SK-N-SH treated with all-trans-retinoic acid at 6 μM for 48 hours (cell line): ENCODE measurements at regions not wholly inside any gene's neighbourhood (a gene's known extent, or its start where the extent isn't known, plus 50 kb on each side); places are given as distances from the start of the nearest gene placed in this dataset.

Experiments
- CSRNP3 ChIP-seq: fragments of 250-450 bp; sonication (Bioruptor Pico); IDR thresholded peaks from 2 replicates; pipeline ENCODE4 v1.5.1; 2021; ENCODE audit warnings: mild to moderate bottlenecking, moderate library complexity
- ZNF565 ChIP-seq: fragments of 450-650 bp; formaldehyde crosslinking; conservative IDR thresholded peaks from 2 replicates; pipeline ENCODE4 v1.5.0; 2020; ENCODE audit warnings: low read depth, mild to moderate bottlenecking, moderate library complexity
- ZNF70 ChIP-seq: fragments of 450-650 bp; formaldehyde crosslinking; IDR thresholded peaks from 2 replicates; pipeline ENCODE4 v1.5.0; 2020; ENCODE audit warnings: mild to moderate bottlenecking, moderate library complexity
- TF ChIP-seq, protein P1 (sequence below): fragments of 250-450 bp; sonication (Bioruptor Pico); IDR thresholded peaks from 2 replicates; pipeline ENCODE4 v1.8.0; 2020; ENCODE audit warnings: mild to moderate bottlenecking, moderate library complexity, borderline replicate concordance

DNA sequence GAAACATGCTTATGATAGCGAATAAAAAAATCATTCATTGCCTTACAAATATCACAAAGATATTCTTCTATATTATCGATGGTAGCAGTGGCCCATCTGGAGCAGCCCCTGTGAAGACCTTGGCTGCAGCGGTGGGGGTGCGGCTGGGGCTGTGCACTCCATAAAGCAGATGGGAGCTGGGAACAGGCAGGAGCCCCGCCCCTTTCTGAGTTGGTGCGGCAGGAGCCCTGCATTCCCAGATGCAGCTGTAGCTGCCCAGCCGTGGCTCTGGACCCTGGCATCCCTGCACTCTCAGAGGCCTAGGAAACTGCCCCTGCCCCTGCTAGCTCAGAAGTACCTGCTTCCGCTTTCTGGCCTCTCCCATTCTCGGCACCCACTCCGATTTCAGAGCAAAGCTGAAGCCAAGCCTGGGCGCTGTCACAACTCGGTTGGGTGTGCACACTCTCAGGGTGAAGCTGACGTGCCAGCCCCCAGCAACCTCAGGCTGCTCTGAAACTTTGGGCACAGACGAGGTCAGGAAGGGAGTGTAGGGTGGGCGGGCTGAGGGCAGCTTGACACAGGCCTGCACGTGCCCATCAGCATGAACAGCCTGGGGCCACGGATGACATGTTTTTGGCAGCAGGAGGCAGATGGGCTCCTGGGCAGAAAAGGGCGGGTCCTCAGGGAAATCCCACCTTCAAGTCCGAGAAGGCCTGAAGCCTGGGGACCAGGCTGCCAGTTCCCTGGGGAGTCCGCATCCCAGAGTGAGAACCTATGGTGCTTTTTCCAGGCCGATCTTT, 1440.8 kb upstream of the ACO1 start:
- TF ChIP-seq, protein P1, sequence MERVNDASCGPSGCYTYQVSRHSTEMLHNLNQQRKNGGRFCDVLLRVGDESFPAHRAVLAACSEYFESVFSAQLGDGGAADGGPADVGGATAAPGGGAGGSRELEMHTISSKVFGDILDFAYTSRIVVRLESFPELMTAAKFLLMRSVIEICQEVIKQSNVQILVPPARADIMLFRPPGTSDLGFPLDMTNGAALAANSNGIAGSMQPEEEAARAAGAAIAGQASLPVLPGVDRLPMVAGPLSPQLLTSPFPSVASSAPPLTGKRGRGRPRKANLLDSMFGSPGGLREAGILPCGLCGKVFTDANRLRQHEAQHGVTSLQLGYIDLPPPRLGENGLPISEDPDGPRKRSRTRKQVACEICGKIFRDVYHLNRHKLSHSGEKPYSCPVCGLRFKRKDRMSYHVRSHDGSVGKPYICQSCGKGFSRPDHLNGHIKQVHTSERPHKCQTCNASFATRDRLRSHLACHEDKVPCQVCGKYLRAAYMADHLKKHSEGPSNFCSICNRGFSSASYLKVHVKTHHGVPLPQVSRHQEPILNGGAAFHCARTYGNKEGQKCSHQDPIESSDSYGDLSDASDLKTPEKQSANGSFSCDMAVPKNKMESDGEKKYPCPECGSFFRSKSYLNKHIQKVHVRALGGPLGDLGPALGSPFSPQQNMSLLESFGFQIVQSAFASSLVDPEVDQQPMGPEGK (CRISPR knock-in tag) = no peak
- TF ChIP-seq CSRNP3 (CRISPR knock-in tag) (no peak), ZNF70 (CRISPR knock-in tag) (no peak), ZNF565 (no peak)
